Heart left ventricle (tissue), 16 donors: ENCODE measurements at regions not wholly inside any gene's neighbourhood (a gene's known extent, or its start where the extent isn't known, plus 50 kb on each side); places are given as distances from the start of the nearest gene placed in this dataset.
A peak's percentile ranks its signal among the peaks of the same experiment; 100 is the strongest.

ENCODE experiments used
- ATAC-seq, 4 donors: fragments of 200-7000 bp; cut with Tn5 transposase; one replicate each; pipeline ENCODE4 v1.9.1; 2020 to 2022; ENCODE audit warnings: moderate library complexity in 4 of 4, mild to moderate bottlenecking in 3 of 4, moderate number of reproducible peaks in 1 of 4
- DNase-seq, 5 donors: peaks; one replicate each; pipeline ENCODE4 v3.0.0-alpha.2; 2020
- H3K27ac ChIP-seq, 12 donors: fragments of 200-600 bp; sonication (generic) in 4 of 12; one replicate each; pipeline versions ENCODE4 v1.5.0 to v1.8.0; 2016 to 2022; ENCODE audit warnings: mild to moderate bottlenecking in 2 of 12
- H3K27me3 ChIP-seq, 9 donors: fragments of 200-600 bp; sonication (generic) in 2 of 9; one replicate each; pipeline versions ENCODE4 v1.5.1 to v1.8.0; 2016 to 2022; ENCODE audit warnings: mild to moderate bottlenecking in 3 of 9
- H3K36me3 ChIP-seq, 9 donors: fragments of 200-600 bp; sonication (generic) in 2 of 9; one replicate each; pipeline versions ENCODE4 v1.5.0 to v1.8.0; 2018 to 2022; ENCODE audit warnings: mild to moderate bottlenecking in 2 of 9
- H3K4me1 ChIP-seq, 12 donors: fragments of 200-600 bp; sonication (generic) in 4 of 12; one replicate each; pipeline versions ENCODE4 v1.5.0 to v1.8.0; 2016 to 2022; ENCODE audit warnings: mild to moderate bottlenecking in 3 of 12
- H3K4me3 ChIP-seq, 12 donors: fragments of 200-600 bp; sonication (generic) in 4 of 12; one replicate each; pipeline versions ENCODE4 v1.5.0 to v1.8.0; 2017 to 2022; ENCODE audit warnings: mild to moderate bottlenecking in 9 of 12, moderate library complexity in 4 of 12
- H3K9me3 ChIP-seq, 12 donors: fragments of 200-600 bp; sonication (generic) in 4 of 12; one replicate each; pipeline versions ENCODE4 v1.5.0 to v1.8.0; 2016 to 2022; ENCODE audit warnings: mild to moderate bottlenecking in 1 of 12
- POLR2A ChIP-seq, 2 donors: fragments of 450-650 bp; IDR thresholded peaks; one replicate each; pipeline ENCODE4 v1.6.1; 2017; ENCODE audit warnings: antibody characterized with exemption in 2 of 2, mild to moderate bottlenecking in 2 of 2, moderate library complexity in 2 of 2
- WGBS, 4 donors: extraction: QIAGEN DNeasy Blood & Tissue Kit in 2 of 4; methylation state at CpG; one replicate each; pipeline versions ENCODE4 v1.1.5 to v1.1.7; 2013 to 2018; 5-methylcytosine and 5-hydroxymethylcytosine counted together
- intact Hi-C, 10 donors: fragments of 100-400 bp; cut with DNase I; formaldehyde crosslinking; loops; one replicate each; pipeline versions ENCODE4 v1.11.1 to v1.14.2; 2022
- TF ChIP-seq, protein P1 (sequence below), 12 donors: fragments of 200-600 bp; sonication (generic) in 4 of 12; IDR thresholded peaks; one replicate each; pipeline versions ENCODE4 v1.5.0 to v1.8.0; 2018 to 2022; ENCODE audit warnings: antibody characterized with exemption in 12 of 12, mild to moderate bottlenecking in 5 of 12
- donor health status: ischemic (EF 13 %, LVEDD 7.1; RV severe dilation, severe dysfunction).
- donor health status: healthy with polysubstance abuse.
- donor health status: DM: no; HTN: yes; CAD: no.
- donor health status: DM: no; HTN: no; CAD: no.
- donor health status: ischemic (EF 25% LVEDD 6.9; RV normal size, moderate dysfunction).
- donor health status: ischemic (EF 25% LVEDD 5.7; RV mildly dilated, moderate dysfunction).
- donor health status: healthy.
- donor health status: DM: yes; HTN: yes; CAD: no.
- donor health status: ischemic (EF 35%, LVEDD 5.7; RV mildly dilated, moderate dysfunction).
- donor health status: nonischemic (EF 11% LVEDD 7.7; RV severe dilation, severe dysfunction).
- donor health status: DM: yes; HTN: yes; CAD: no.
- donor health status: PGD.
- donor health status: ischemic (EF 29% LVEDD 5.4; RV normal size, mild dysfunction).
- donor health status: nonischemic (EF 23%, LVEDD 6.1; RV moderate dilation, normal function).

DNA sequence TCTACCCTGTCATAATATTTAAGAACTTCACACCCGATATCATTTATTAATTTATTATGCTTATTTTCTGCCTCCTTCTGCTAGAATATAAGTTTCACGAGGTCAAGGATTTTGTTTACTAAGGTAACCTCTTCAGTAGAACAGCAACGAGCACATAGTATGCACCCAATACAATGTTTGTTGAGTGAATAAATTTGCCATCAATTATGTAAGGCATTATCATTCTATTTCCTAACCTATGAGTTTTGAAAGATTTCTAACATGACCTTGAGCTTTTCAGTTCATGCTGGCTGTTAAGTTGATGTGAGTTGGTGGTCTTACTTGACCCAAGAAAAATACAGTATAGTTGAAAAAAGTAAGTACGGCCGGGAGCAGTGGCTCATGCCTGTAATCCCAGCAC is 125.9 kb upstream of the LOC128125822 start:
- TF ChIP-seq, protein P1, sequence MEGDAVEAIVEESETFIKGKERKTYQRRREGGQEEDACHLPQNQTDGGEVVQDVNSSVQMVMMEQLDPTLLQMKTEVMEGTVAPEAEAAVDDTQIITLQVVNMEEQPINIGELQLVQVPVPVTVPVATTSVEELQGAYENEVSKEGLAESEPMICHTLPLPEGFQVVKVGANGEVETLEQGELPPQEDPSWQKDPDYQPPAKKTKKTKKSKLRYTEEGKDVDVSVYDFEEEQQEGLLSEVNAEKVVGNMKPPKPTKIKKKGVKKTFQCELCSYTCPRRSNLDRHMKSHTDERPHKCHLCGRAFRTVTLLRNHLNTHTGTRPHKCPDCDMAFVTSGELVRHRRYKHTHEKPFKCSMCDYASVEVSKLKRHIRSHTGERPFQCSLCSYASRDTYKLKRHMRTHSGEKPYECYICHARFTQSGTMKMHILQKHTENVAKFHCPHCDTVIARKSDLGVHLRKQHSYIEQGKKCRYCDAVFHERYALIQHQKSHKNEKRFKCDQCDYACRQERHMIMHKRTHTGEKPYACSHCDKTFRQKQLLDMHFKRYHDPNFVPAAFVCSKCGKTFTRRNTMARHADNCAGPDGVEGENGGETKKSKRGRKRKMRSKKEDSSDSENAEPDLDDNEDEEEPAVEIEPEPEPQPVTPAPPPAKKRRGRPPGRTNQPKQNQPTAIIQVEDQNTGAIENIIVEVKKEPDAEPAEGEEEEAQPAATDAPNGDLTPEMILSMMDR (IDR thresholded peaks at IDR 0.05), result no peak
- no peak for TF ChIP-seq POLR2A (IDR thresholded peaks at IDR 0.05)
- DNase-seq, result no peak
- no peaks in the 10 kb centered on the region for H3K36me3 ChIP-seq
- H3K4me3 ChIP-seq, result no peak overlapping the region
- peaks cover 0 to 5% (median 0%) of the 10 kb centered on the region in 12 donors for H3K9me3 ChIP-seq
- no peaks in the 10 kb centered on the region for H3K27me3 ChIP-seq
- intact Hi-C loops, result loop anchor here in 1 of 10 donors (10.0 kb wide), 1 partner anchor 128 kb away; the partner anchor contains the start of genes LOC128125822 and PTP4A1
- peak overlapping the region in 1 of 12 donors; percentile 26 for H3K27ac ChIP-seq
- no peak for ATAC-seq
- WGBS, 4 donors, result 87 to 89% (median 89%) methylated on average over 5 of the region's 5 CpGs
- H3K4me1 ChIP-seq, result peaks cover 0 to 6% (median 0%) of the 10 kb centered on the region in 12 donors

DNA sequence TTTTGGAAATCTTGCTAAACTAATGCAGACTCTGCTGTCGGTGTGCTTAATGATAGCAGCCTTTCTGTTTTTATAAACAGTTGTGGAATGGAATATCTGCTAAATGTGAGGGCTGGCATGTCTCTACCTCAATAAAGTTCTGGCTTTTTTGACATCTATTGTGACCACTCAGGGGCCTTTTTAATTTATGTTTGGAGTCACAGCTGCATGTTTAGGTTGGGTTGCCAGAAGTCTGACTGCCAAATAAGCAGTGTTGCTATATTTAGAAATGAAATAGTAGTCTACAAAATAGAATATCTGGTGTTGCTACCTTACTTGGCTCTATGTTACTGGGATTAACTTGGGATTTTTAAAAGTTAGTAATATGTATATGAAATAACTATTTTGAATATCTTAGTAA is 125.1 kb upstream of the LOC128125822 start:
- H3K9me3 ChIP-seq, result peaks cover 0 to 5% (median 0%) of the 10 kb centered on the region in 12 donors
- no peak overlapping the region for H3K4me3 ChIP-seq
- peak overlapping the region in 3 of 12 donors; percentile 26 to 45 (median 34) for H3K27ac ChIP-seq
- H3K4me1 ChIP-seq, result peaks cover 0 to 6% (median 0%) of the 10 kb centered on the region in 12 donors
- no peaks in the 10 kb centered on the region for H3K36me3 ChIP-seq
- 45 to 61% (median 52%) methylated on average over 1 of the region's 1 CpG for WGBS, 4 donors
- no peak for TF ChIP-seq POLR2A (IDR thresholded peaks at IDR 0.05)
- TF ChIP-seq, protein P1 (IDR thresholded peaks at IDR 0.05), result no peak
- no peaks in the 10 kb centered on the region for H3K27me3 ChIP-seq
- DNase-seq, result no peak
- ATAC-seq, result peak in 3 of 4 donors; percentile 39 to 82 (median 73)
- intact Hi-C loops, result loop anchor here in 1 of 10 donors (10.0 kb wide), 1 partner anchor 128 kb away; the partner anchor contains the start of genes LOC128125822 and PTP4A1

DNA sequence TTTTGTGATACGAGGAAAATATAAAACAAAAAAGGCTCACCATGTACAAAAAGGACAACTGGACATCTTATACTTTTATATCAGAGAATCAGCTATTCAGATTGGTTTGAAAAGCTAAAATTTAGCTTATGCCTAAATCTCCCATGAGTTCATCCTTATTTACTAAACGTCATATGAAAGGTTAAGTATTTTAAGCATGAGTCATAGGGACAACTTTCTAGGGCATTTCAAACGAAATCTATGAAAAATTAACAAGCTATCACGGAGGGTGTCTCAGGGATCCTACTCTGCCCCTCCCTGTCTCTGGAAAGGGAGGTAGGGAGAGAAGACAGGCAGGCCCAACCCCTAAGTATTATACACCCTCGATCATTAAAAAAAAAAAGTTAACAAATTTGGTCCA is 124.1 kb upstream of the LOC128125822 start:
- WGBS, 4 donors, result 52 to 63% (median 55%) methylated on average over 5 of the region's 5 CpGs
- ATAC-seq, result no peak
- intact Hi-C loops, result loop anchor here in 1 of 10 donors (10.0 kb wide), 1 partner anchor 127 kb away; the partner anchor contains the start of genes LOC128125822 and PTP4A1
- Histone ChIP-seq H3K9me3 (peaks cover 0 to 5% (median 0%) of the 10 kb centered on the region in 12 donors), H3K4me1 (peaks cover 0 to 9% (median 0%) of the 10 kb centered on the region in 12 donors), H3K4me3 (no peak overlapping the region), H3K36me3 (no peaks in the 10 kb centered on the region), H3K27ac (no peak overlapping the region), H3K27me3 (no peaks in the 10 kb centered on the region)
- DNase-seq, result no peak
- TF ChIP-seq, protein P1 (IDR thresholded peaks at IDR 0.05), result no peak

DNA sequence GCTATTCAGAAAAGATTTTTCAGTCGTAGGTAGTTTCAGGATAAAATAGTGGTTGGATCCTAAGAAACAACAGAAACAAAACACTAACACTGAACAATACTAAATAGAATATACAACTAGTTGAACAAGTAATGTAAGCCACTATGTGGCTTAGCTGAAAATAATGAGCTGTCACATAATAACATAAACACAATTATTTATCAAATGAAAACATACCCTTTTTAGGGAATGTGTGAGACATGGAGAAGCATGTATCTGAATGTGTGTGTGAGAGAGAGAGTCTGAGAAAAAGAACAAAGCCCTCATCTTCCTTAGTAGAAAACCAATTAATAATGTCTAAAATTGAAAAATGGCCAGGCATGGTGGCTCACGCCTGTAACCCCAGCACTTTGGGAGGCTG is 122.6 kb upstream of the LOC128125822 start:
- 84 to 90% (median 86%) methylated on average over 2 of the region's 2 CpGs for WGBS, 4 donors
- Histone ChIP-seq H3K27ac (peak overlapping the region in 1 of 12 donors; percentile 27), H3K4me1 (peaks cover 0 to 9% (median 0%) of the 10 kb centered on the region in 12 donors), H3K4me3 (no peak overlapping the region), H3K36me3 (no peaks in the 10 kb centered on the region), H3K27me3 (no peaks in the 10 kb centered on the region), H3K9me3 (peaks cover 0 to 5% (median 0%) of the 10 kb centered on the region in 12 donors)
- TF ChIP-seq POLR2A (IDR thresholded peaks at IDR 0.05), result no peak
- TF ChIP-seq, protein P1 (IDR thresholded peaks at IDR 0.05), result no peak
- no peak for ATAC-seq
- DNase-seq, result no peak
- intact Hi-C loops, result loop anchor here in 1 of 10 donors (10.0 kb wide), 1 partner anchor 125 kb away; the partner anchor contains the start of genes LOC128125822 and PTP4A1
